Glomerular visceral epithelial cell (primary cell): ENCODE measurements at regions not wholly inside any gene's neighbourhood (a gene's known extent, or its start where the extent isn't known, plus 50 kb on each side); places are given as distances from the start of the nearest gene placed in this dataset.

ENCODE experiments used
- DNase-seq: peaks from one replicate; pipeline ENCODE4 v3.0.0-alpha.2; 2016; ENCODE audit errors: extremely low spot score

GRCh38 chr14:94924189-94924588 lies 154.3 kb upstream of the GSC start:
- no peak for DNase-seq

- DNase-seq: no peak
Measured at GRCh38 chr14:94923786-94924185, 153.9 kb upstream of the GSC start.

- no peak for DNase-seq
Measured at GRCh38 chr14:94922595-94923239, 152.8 kb upstream of the GSC start.

DNA sequence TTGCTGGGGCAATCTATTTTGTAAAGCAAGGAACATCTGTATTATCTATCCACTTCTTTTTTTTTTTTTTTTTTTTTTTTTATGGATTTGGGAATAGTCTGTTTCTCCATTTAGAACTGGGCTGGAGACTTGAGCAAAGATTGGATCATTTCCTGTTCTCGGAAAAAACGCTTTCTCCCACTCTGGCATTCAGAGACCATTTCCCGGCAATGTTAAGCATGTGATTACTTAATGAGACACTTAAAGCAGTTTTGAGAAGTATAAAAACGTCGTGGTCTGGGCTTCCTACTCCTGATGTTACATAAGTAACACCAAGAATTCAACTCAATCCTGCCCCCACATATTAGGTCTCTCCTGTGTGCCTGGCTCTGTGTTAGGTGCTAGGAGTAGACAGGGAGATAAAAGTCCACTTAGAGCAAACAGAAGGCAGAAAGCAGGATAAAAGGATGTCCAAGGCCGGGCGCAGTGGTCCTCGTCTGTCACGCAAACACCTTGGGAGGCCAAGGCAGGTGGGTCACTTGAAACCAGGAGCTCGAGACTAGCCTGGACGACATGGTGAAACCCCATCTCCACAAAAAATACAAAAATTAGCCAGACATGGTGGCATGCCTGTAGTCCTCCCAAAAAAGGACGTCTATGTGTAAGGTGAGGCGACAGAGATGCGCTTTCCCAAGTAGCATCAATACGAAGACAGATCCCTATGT lies 152.1 kb upstream of the GSC start:
- no peak for DNase-seq

GRCh38 chr14:94921456-94921855 lies 151.5 kb upstream of the GSC start:
- no peak for DNase-seq

- DNase-seq: no peak
Measured at GRCh38 chr14:94919896-94920295, 150.0 kb upstream of the GSC start.

GRCh38 chr14:94918896-94919295 lies 149.0 kb upstream of the GSC start:
- DNase-seq: no peak

DNA sequence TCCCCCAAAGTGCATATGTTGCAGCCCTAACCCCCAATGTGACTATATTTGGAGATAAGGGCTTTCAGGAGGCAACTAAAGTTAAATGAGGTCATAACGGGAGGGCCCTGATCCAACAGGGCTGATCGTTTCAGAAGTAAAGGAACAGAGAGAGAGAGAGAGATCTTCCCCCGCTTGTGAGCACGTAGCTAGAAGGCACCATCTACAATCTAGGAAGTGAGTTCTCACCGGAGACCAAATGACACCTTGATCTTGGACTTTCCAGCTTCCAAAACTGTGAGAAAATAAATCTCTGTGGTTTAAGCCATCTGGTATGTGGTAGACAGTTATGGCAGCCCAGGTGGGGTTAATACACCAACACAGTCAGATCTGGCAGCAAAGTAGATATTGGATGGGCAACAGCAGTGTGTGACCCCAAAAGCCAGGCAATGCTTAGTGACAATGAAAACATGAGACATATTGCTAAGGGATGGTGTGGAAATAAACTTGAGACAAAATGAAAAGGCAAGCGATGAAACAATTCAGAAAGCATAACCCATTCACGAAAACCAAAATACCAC lies 147.2 kb upstream of the GSC start:
- DNase-seq: no peak

- no peak for DNase-seq
Measured at GRCh38 chr14:94914191-94914590, 144.3 kb upstream of the GSC start.

DNA sequence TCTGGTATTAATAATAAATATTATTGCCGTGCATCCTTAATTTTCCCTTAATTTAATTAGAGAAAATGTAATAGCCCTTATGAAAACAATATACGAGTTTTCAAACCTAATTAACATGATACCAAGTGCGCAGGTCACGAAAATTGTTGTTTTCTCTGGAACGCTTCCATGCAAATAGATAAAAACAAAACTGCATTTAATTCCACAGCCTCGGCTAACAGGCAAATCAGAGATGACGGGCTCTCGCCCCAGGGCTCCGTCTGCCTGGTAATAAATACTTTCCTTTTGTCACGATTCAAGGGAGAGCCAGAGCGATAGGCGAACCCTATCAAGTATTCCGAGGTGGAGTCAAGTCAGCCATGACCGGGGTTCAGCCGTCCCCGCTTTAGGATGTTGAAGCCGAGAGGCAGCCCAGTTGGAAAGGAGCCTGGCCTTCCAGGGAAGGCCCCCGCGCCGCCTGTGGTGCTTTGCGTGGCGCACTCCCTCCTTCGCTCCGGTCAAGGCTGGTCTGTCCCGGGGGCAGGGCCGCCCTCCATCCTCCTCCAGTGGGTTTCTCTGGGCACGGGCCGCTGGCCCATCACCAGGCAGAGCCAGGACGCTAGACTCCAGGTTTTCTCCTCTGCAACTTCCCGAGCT lies 137.8 kb upstream of the GSC start:
- DNase-seq: no peak

DNA sequence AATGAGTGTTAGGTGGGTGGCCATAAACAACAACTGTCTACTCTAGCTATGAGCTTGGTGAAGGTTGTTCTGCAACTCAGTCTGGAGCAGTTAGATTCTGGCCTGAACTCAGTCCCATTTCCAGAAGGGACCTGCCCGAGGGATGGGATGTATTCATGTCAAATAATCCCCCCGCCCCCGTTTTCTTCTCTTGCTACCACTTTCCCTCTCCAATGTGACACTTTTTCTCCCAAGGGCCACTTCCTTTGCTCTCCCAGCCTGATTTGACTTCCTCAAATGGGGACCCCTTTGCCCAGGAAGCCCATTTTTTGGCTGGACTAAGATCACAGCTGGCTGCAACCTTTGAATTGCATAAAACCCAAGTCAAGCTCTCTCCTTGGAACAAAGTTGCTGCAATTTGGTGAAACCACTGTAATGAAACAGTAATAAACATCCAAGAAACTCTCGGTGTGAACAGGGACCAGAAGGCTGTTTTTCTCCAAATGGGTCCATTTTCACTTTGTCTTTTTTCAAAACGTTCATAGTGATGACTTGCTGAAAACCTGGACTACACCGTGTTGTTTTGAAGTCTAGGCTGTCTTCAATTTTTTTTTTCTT lies 137.2 kb upstream of the GSC start:
- no peak for DNase-seq

DNA sequence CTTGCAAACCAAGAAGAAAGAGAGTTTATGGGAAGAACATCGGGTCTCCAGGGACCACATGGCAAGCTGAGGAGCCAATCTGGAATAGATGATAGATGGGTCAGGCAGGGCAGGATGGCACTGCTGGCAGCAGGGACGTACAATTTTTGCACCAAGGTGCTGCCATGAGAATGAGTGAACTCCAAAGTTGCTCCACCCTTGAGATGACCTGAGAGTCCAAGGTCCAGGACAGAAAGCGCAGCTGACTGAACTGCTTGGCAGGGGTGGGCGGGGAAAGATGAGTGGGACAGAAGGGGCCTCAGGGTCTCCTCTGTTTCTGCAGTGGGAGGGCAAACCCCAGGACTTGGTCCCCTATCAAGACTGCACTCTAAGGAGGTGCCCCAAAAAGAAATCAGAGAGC lies 136.7 kb upstream of the GSC start:
- DNase-seq: no peak

- no peak for DNase-seq
Measured at GRCh38 chr14:94904636-94905035, 134.7 kb upstream of the GSC start.

- DNase-seq: no peak
Measured at GRCh38 chr14:94903883-94904282, 134.0 kb upstream of the GSC start.

DNA sequence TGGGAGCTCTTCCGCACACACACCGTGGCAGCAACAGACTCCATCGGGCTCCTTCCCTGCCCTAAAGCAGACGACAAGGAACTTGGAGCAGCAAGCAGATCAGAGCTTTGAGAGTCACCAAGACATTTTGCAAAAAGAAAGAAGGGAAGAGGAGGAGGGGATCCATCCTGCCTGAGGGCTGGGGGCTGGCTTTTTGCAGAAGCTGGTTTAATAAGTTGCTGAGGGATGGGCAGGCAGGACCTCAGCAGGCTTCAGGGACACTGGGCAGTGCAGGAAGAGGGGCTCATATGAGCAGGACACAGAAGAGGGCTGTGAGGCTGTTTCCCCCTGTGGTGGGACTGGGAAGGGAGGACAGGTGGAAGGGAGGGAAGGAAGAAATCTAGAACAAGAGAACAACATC lies 133.4 kb upstream of the GSC start:
- DNase-seq: no peak

- no peak for DNase-seq
Measured at GRCh38 chr14:94897561-94897960, 127.6 kb upstream of the GSC start.

DNA sequence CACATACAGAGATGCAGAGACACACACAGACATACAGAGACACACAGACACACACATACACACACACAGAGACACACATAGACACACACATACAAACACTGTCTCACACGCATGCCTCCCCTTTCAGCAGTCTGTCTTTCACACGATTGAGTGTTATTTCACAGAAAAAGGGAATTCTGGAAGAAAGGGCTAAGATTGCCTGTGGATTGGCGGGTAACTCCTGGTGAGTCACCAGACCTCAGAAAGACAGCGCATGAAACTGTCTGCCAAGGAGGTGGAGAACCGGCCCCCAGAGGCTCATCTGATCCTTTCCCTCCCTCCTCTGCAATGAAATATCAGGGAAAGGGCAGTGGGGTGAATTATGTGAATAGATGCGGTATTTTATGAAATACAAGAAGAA lies 127.2 kb upstream of the GSC start:
- DNase-seq: no peak

DNA sequence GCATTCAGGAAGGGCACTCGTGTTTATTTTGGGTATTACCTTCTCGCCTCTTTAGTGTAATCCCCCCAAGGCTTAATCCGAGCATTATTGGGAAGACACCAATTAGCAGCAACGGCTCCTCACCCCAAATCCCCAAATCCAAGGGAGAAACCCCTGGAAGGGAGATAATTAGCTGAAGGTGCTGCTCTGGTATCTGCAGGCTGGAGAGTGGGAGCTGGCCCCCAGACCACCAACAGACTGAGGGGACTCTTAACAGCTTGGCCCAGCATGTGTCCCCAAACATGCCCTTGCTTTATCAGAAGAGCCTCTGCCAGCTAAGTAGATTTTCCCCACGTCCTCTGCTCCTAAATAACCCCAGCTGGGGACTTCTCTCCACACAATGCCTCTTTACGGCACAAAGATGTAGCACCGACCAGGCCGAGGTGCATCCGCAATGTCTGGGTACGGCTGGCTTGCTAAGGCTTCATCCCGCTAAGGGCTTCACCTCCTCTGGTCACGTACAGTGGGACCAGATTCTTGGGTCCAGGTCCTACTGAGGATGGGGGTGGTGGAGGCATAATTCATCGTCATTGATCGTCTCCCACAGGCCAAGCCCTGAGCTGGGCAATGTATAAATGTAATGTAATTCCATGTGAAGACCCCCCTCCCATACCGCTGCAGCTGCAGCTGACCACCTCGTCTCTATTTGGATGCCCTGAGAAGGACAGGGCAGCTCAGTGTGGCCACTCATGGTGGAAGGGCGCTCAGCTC lies 123.7 kb upstream of the GSC start:
- no peak for DNase-seq

- no peak for DNase-seq
Measured at GRCh38 chr14:94890785-94891184, 120.9 kb upstream of the GSC start.

DNA sequence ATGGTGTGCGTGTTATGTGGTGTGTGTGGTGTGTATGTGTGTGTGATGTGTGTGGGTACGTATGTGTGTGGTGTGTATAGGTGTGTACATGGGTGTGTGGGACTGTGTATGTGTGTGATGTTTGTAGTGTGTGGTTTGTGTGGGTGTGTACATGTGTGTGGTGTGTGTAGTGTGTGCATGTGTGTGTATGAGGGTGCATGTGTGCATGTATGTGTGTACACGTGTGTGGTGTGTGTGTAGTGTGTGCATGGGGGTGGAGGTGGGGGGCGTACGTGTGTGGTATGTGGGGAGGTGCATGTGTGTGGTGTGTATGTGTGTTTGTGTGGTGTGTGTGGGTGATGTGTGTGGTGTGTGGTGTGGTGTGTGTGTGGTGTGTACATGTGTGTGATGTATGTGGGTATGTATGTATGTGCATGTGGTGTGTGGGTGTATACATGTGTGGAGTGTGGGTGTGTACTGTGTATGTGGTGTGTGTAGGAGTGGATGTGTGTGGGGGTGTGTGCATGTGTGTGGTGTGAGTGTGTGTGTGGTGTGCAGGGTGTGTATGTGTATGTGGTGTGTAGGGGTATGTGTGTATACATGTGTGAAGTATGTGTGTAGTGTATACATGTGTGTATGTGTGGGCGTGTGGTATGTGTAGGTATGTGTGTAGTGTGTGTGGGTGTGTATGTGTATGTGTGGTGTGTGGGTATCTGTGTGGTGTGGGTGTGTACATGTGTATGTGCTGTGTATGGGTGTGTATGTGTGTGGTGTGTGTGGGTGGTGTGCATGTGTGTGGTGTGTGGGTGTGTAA lies 119.8 kb upstream of the GSC start:
- no peak for DNase-seq

DNA sequence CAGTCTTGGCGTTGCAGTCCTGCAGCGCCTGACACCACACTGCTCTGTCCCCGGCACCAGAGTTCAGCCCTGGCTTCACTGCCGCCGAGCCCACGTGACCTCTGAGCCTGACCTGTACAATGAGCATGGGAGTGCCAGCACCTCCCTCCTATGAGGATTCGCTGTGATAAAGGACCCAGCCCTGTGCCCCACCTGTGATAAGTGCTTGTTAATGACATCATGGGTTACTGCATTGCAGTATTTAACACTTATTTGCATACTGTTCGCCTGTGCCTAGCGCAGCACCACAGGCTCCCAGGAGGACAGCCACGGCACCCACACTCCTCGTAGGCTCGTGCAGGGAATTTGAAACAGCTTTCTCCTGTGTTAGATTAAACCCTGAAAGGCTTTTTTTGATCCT lies 118.2 kb upstream of the GSC start:
- DNase-seq: no peak
